ENCODE measurements at regions not wholly inside any gene's neighbourhood (a gene's known extent, or its start where the extent isn't known, plus 50 kb on each side); places are given as distances from the start of the nearest gene placed in this dataset.

DNA sequence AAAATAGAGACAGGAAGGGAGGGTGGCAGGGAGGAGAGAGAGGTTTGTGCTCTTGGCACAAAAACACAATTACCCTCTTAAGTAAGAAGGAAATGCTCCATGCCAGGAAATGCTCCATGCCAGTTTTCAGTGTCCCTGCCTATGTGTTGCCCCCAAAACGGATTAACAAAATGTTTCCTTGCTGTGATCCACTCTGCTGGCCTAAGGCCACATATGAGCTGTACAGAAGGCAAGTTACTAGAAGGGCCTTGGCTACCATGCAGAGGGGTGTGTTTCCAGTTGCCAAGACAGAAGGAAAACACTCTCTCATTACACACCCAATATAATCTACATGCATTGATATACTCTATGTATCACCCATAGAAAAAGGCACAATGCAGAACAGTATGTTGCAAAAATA lies 98.2 kb upstream of the PTPRG start:
- TF ChIP-seq CTCF (IDR thresholded peaks at IDR 0.05), result no peak
- no peak for TF ChIP-seq POLR2A (IDR thresholded peaks at IDR 0.05)

All from lower leg skin (tissue), 3 donors.